ENCODE measurements at regions not wholly inside any gene's neighbourhood (a gene's known extent, or its start where the extent isn't known, plus 50 kb on each side); places are given as distances from the start of the nearest gene placed in this dataset.
"Not testable (repeated sequence)": the region's sequence is repeated elsewhere in the genome, so short reads cannot be mapped to it uniquely, and the experiment has no call there.

GRCh38 chr6:101116337-101116736, 235.2 kb upstream of the ASCC3 start:
- no peak for DNase-seq

GRCh38 chr6:101117393-101118135, 236.4 kb upstream of the ASCC3 start:
- DNase-seq = no peak

- no peak for DNase-seq
Observed at GRCh38 chr6:101118136-101118396, 236.9 kb upstream of the ASCC3 start.

GRCh38 chr6:101120747-101121146, 239.6 kb upstream of the ASCC3 start:
- DNase-seq = no peak

GRCh38 chr6:101125380-101125971, 244.3 kb upstream of the ASCC3 start:
- DNase-seq = no peak

GRCh38 chr6:101126501-101126900, 245.4 kb upstream of the ASCC3 start:
- no peak for DNase-seq

- DNase-seq = no peak
Observed at GRCh38 chr6:101129851-101130250, 248.7 kb upstream of the ASCC3 start.

GRCh38 chr6:101146389-101146788, 247.1 kb upstream of the GRIK2 start:
- DNase-seq = no peak

- no peak for DNase-seq
Observed at GRCh38 chr6:101150226-101150625, 243.3 kb upstream of the GRIK2 start.

- DNase-seq = not testable (repeated sequence)
Observed at GRCh38 chr6:101157638-101158037, 235.9 kb upstream of the GRIK2 start.

GRCh38 chr6:101163611-101164010, 229.9 kb upstream of the GRIK2 start:
- DNase-seq = no peak

- no peak for DNase-seq
Observed at GRCh38 chr6:101167638-101168037, 225.9 kb upstream of the GRIK2 start.

GRCh38 chr6:101171049-101171448, 222.5 kb upstream of the GRIK2 start:
- not testable (repeated sequence) for DNase-seq

GRCh38 chr6:101178748-101179147, 214.8 kb upstream of the GRIK2 start:
- DNase-seq = no peak

GRCh38 chr6:101181006-101181405, 212.5 kb upstream of the GRIK2 start:
- DNase-seq = no peak

GRCh38 chr6:101188285-101188798, 205.2 kb upstream of the GRIK2 start:
- not testable (repeated sequence) for DNase-seq

GRCh38 chr6:101195588-101195987, 197.9 kb upstream of the GRIK2 start:
- DNase-seq = no peak

- no peak for DNase-seq
Observed at GRCh38 chr6:101199441-101199840, 194.1 kb upstream of the GRIK2 start.

GRCh38 chr6:101202867-101203374, 190.6 kb upstream of the GRIK2 start:
- no peak for DNase-seq

GRCh38 chr6:101203664-101204063, 189.8 kb upstream of the GRIK2 start:
- DNase-seq = no peak

GRCh38 chr6:101208152-101208551, 185.4 kb upstream of the GRIK2 start:
- no peak for DNase-seq

GRCh38 chr6:101212640-101213039, 180.9 kb upstream of the GRIK2 start:
- no peak for DNase-seq

GRCh38 chr6:101222007-101222406, 171.5 kb upstream of the GRIK2 start:
- no peak for DNase-seq

GRCh38 chr6:101224751-101225150, 168.8 kb upstream of the GRIK2 start:
- DNase-seq = no peak
